BE2C (cell line): ENCODE measurements at regions not wholly inside any gene's neighbourhood (a gene's known extent, or its start where the extent isn't known, plus 50 kb on each side); places are given as distances from the start of the nearest gene placed in this dataset.
A peak's percentile ranks its signal among the peaks of the same experiment; 100 is the strongest.

ENCODE experiments used
- DNase-seq: peaks from one replicate; pipeline ENCODE4 v3.0.0-alpha.2; 2020
- H3K27me3 ChIP-seq: fragments of 250-450 bp; sonication (Bioruptor Pico); 2 replicates; pipeline ENCODE4 v1.5.1; 2020; ENCODE audit warnings: mild to moderate bottlenecking
- H3K36me3 ChIP-seq: fragments of 250-450 bp; sonication (Bioruptor Pico); 2 replicates; pipeline ENCODE4 v1.5.1; 2020; ENCODE audit warnings: mild to moderate bottlenecking
- H3K4me1 ChIP-seq: fragments of 250-450 bp; sonication (Bioruptor Pico); 2 replicates; pipeline ENCODE4 v1.5.1; 2020
- H3K4me3 ChIP-seq: 2 replicates; pipeline ENCODE4 v1.5.1; 2011; ENCODE audit warnings: low read depth, low read length
- H3K9me3 ChIP-seq: fragments of 250-450 bp; sonication (Bioruptor Pico); 2 replicates; pipeline ENCODE4 v1.5.1; 2020
- TF ChIP-seq, protein P1 (sequence below): IDR thresholded peaks from 2 replicates; pipeline ENCODE4 v1.5.1; 2012; ENCODE audit warnings: mild to moderate bottlenecking, low read depth, low read length

DNA sequence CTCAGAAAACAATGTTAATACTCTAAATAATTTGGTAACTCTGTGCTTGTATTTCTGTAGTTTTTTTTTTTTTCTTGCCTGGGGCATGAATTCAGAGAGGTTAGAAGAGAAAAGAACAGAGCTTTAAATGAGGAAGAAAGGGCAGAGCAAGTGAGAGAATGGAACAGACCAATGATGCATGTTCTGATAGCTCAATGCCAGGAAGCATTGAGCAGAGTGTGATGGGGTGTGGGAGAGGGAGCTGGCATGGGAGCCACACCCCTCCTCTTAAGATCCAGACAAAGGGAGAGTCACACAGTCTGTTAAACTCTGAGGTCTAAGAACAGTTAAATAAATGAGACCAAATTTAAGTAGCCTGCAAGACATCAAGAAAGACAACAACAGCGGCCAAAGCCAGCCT is 538.6 kb downstream of the TUSC7 start:
- DNase-seq = peak; percentile 39
- no peaks in the 10 kb centered on the region for H3K27me3 ChIP-seq
- no peak overlapping the region for H3K4me3 ChIP-seq
- H3K9me3 ChIP-seq = no peaks in the 10 kb centered on the region
- H3K4me1 ChIP-seq = peaks cover 21% of the 10 kb centered on the region
- no peaks in the 10 kb centered on the region for H3K36me3 ChIP-seq
- TF ChIP-seq, protein P1, sequence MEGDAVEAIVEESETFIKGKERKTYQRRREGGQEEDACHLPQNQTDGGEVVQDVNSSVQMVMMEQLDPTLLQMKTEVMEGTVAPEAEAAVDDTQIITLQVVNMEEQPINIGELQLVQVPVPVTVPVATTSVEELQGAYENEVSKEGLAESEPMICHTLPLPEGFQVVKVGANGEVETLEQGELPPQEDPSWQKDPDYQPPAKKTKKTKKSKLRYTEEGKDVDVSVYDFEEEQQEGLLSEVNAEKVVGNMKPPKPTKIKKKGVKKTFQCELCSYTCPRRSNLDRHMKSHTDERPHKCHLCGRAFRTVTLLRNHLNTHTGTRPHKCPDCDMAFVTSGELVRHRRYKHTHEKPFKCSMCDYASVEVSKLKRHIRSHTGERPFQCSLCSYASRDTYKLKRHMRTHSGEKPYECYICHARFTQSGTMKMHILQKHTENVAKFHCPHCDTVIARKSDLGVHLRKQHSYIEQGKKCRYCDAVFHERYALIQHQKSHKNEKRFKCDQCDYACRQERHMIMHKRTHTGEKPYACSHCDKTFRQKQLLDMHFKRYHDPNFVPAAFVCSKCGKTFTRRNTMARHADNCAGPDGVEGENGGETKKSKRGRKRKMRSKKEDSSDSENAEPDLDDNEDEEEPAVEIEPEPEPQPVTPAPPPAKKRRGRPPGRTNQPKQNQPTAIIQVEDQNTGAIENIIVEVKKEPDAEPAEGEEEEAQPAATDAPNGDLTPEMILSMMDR = no peak

- Histone ChIP-seq H3K4me3 (no peak overlapping the region), H3K36me3 (no peaks in the 10 kb centered on the region; the same call in 1 of the 2 replicates), H3K27me3 (no peaks in the 10 kb centered on the region), H3K4me1 (peaks cover 19% of the 10 kb centered on the region), H3K9me3 (no peaks in the 10 kb centered on the region)
- no peak for DNase-seq
- TF ChIP-seq, protein P1 = no peak
These were observed 542.6 kb downstream of the TUSC7 start for GRCh38 chr3:117252208-117252607.

- no peak for DNase-seq
- no peaks in the 10 kb centered on the region; the same call in 1 of the 2 replicates for H3K36me3 ChIP-seq
- H3K4me3 ChIP-seq = no peak overlapping the region
- peaks cover 16% of the 10 kb centered on the region for H3K4me1 ChIP-seq
- no peaks in the 10 kb centered on the region for H3K9me3 ChIP-seq
- H3K27me3 ChIP-seq = no peaks in the 10 kb centered on the region
- TF ChIP-seq, protein P1 = no peak
These were observed 543.1 kb downstream of the TUSC7 start for GRCh38 chr3:117252651-117253050.

GRCh38 chr3:117253636-117254035 is 544.1 kb downstream of the TUSC7 start:
- Histone ChIP-seq H3K36me3 (no peaks in the 10 kb centered on the region; the same call in 1 of the 2 replicates), H3K4me1 (peaks cover 9% of the 10 kb centered on the region), H3K27me3 (no peaks in the 10 kb centered on the region), H3K9me3 (no peaks in the 10 kb centered on the region), H3K4me3 (no peak overlapping the region)
- TF ChIP-seq, protein P1 = no peak
- DNase-seq = no peak

GRCh38 chr3:117254985-117255384 is 545.4 kb downstream of the TUSC7 start:
- DNase-seq = no peak
- Histone ChIP-seq H3K4me3 (no peak overlapping the region), H3K27me3 (no peaks in the 10 kb centered on the region), H3K9me3 (no peaks in the 10 kb centered on the region), H3K36me3 (no peaks in the 10 kb centered on the region; the same call in 1 of the 2 replicates), H3K4me1 (peaks cover under 1% of the 10 kb centered on the region; the same call in 1 of the 2 replicates)
- TF ChIP-seq, protein P1 = no peak

- TF ChIP-seq, protein P1 = no peak
- Histone ChIP-seq H3K4me3 (no peak overlapping the region), H3K9me3 (no peaks in the 10 kb centered on the region), H3K36me3 (no peaks in the 10 kb centered on the region; the same call in 1 of the 2 replicates), H3K27me3 (no peaks in the 10 kb centered on the region), H3K4me1 (no peaks in the 10 kb centered on the region)
- no peak for DNase-seq
These were observed 546.2 kb downstream of the TUSC7 start for GRCh38 chr3:117255736-117256135.
